K562 (cell line): ENCODE measurements at regions not wholly inside any gene's neighbourhood (a gene's known extent, or its start where the extent isn't known, plus 50 kb on each side); places are given as distances from the start of the nearest gene placed in this dataset.

Source experiments
- ATAC-seq: fragments of 200-7000 bp; cut with Tn5 transposase; 3 replicates; pipeline ENCODE4 v1.9.1; 2020; ENCODE audit warnings: moderate library complexity
- BruUV-seq: library from RNA; stranded (reverse); fragments of 400-500 nt; replicated peaks from 2 replicates; lab custom pipeline; 2021; lab: Mats Ljungman, UMichigan
- CTCF ChIA-PET: fragments of 300-600 bp; formaldehyde crosslinking; extraction: SDS; loops from one replicate; lab custom pipeline; 2021; ENCODE audit warnings: low intra/inter-chr PET ratio; lab: Yijun Ruan, JAX
- POLR2A ChIA-PET: fragments of 300-600, 350-650 bp; sonication (Branson Sonifier 250); formaldehyde crosslinking; extraction: SDS; loops from one replicate; lab custom pipeline; 2021; ENCODE audit warnings: antibody characterized with exemption, inconsistent platforms; lab: Yijun Ruan, JAX
- DNase-seq, 4 experiments: peaks; one replicate each; pipeline versions ENCODE4 v3.0.0 to v3.0.0-alpha.2; 2011 to 2018; ENCODE audit warnings: low spot score in 3 of 4, mixed read lengths in 3 of 4; ENCODE audit errors: extremely low read depth in 1 of 4
- FAIRE-seq: peaks from 2 replicates; lab custom pipeline; 2011; peaks lifted over from hg19 to GRCh38; lab: Jason Lieb, UNC
- H2AFZ ChIP-seq: 2 replicates; pipeline ENCODE4 v1.6.0; 2011; ENCODE audit warnings: low read depth, low read length, control low read depth, inconsistent platforms
- H3K27ac ChIP-seq: fragments of 200-600 bp; 3 replicates; pipeline ENCODE4 v1.8.0; 2011; ENCODE audit warnings: low read depth, mild to moderate bottlenecking, control low read depth, inconsistent platforms, low read length, moderate library complexity, mixed read lengths; ENCODE audit errors: extremely low read depth
- H3K27me3 ChIP-seq, 2 experiments: fragments of 300-600 bp in 1 of 2; 2 replicates in 1 of 2; 3 replicates in 1 of 2; pipeline versions ENCODE4 v1.6.0 to v1.8.0; 2011; ENCODE audit warnings: inconsistent platforms in 2 of 2, low read length in 2 of 2, mild to moderate bottlenecking in 1 of 2, mixed read lengths in 1 of 2, moderate library complexity in 1 of 2; ENCODE audit not compliant: control insufficient read depth in 2 of 2, insufficient read depth in 2 of 2
- H3K36me3 ChIP-seq: fragments of 300-600 bp; 3 replicates; pipeline ENCODE4 v1.8.0; 2011; ENCODE audit warnings: mild to moderate bottlenecking, low read length, inconsistent platforms; ENCODE audit not compliant: control insufficient read depth, insufficient read depth
- H3K4me1 ChIP-seq, 2 experiments: fragments of 200-600 bp in 1 of 2; replicated peaks in 1 of 2; 2 replicates in 1 of 2; 3 replicates in 1 of 2; pipeline versions ENCODE4 v1.5.1 to v1.8.0; 2011; ENCODE audit warnings: inconsistent platforms in 2 of 2, low read length in 2 of 2, mild to moderate bottlenecking in 1 of 2, mixed read lengths in 1 of 2, moderate library complexity in 1 of 2; ENCODE audit not compliant: control insufficient read depth in 2 of 2, insufficient read depth in 2 of 2
- H3K4me2 ChIP-seq: 2 replicates; pipeline ENCODE4 v1.6.1; 2011; ENCODE audit warnings: low read length, control low read depth, inconsistent platforms, mixed read lengths; ENCODE audit not compliant: insufficient read depth
- H3K4me3 ChIP-seq: fragments of 200-600 bp; sonication (generic), shearing (Covaris generic); 2 replicates; pipeline ENCODE4 v1.5.1; 2016; ENCODE audit warnings: control low read depth, inconsistent platforms
- H3K79me2 ChIP-seq: fragments of 200-600 bp; 3 replicates; pipeline ENCODE4 v1.8.0; 2011; ENCODE audit warnings: low read length, inconsistent platforms; ENCODE audit not compliant: control insufficient read depth, insufficient read depth
- H3K9ac ChIP-seq, 2 experiments: 2 replicates each; pipeline versions ENCODE4 v1.6.0 to v1.6.1; 2011; ENCODE audit warnings: low read depth in 2 of 2, low read length in 2 of 2, control low read depth in 1 of 2, inconsistent platforms in 1 of 2, mild to moderate bottlenecking in 1 of 2, mixed read lengths in 1 of 2; ENCODE audit not compliant: insufficient read depth in 1 of 2
- H3K9me1 ChIP-seq: one replicate; pipeline ENCODE4 v1.6.0; 2011; ENCODE audit warnings: inconsistent platforms, mild to moderate bottlenecking, low read length, moderate library complexity; ENCODE audit not compliant: control insufficient read depth, insufficient read depth
- H3K9me3 ChIP-seq: replicated peaks from 2 replicates; pipeline ENCODE4 v1.5.1; 2011; ENCODE audit warnings: low read depth, low read length, inconsistent platforms; ENCODE audit not compliant: control insufficient read depth, insufficient read depth
- H4K20me1 ChIP-seq: replicated peaks from 2 replicates; pipeline ENCODE4 v1.6.1; 2011; ENCODE audit warnings: low read length, inconsistent platforms, mixed read lengths; ENCODE audit not compliant: control insufficient read depth, insufficient read depth
- ILF3 ChIP-seq: fragments of 450-650 bp; IDR thresholded peaks from 2 replicates; pipeline ENCODE4 v1.6.1; 2018; ENCODE audit warnings: antibody characterized with exemption, mild to moderate bottlenecking, moderate library complexity, borderline replicate concordance
- MEF2A ChIP-seq: IDR thresholded peaks from 2 replicates; pipeline ENCODE4 v1.6.1; 2011; ENCODE audit warnings: low read depth, mild to moderate bottlenecking, low read length, moderate library complexity; ENCODE audit not compliant: control insufficient read depth
- POLR2G ChIP-seq: fragments of 200-400 bp; formaldehyde crosslinking; IDR thresholded peaks from 2 replicates; pipeline ENCODE4 v1.6.1; 2017; ENCODE audit warnings: low read depth, mild to moderate bottlenecking, antibody characterized with exemption, low read length, moderate library complexity
- RBM25 ChIP-seq: fragments of 200-400 bp; formaldehyde crosslinking; IDR thresholded peaks from 2 replicates; pipeline ENCODE4 v1.6.1; 2018; ENCODE audit warnings: low read length, low read depth, moderate library complexity; ENCODE audit not compliant: severe bottlenecking
- ZNF12 ChIP-seq: sonication (generic); formaldehyde crosslinking; IDR thresholded peaks from 2 replicates; pipeline ENCODE4 v1.4.0; 2020; ENCODE audit warnings: mild to moderate bottlenecking, missing genetic modification reagents
- ZNF146 ChIP-seq: IDR thresholded peaks from one replicate; pipeline ENCODE4 v1.6.1; 2018; ENCODE audit warnings: missing compliant biosample characterization; ENCODE audit not compliant: unreplicated experiment
- ZNF384 ChIP-seq: IDR thresholded peaks from 2 replicates; pipeline ENCODE4 v1.6.1; 2012; ENCODE audit warnings: low read depth, low read length, improper control_type of control experiment
- WGBS: fragments of 100-300 bp; shearing (Covaris generic); methylation state at CpG from one replicate; pipeline ENCODE4 v1.1.6; 2016; ENCODE audit warnings: low coverage, mixed read lengths; ENCODE audit not compliant: insufficient coverage; ENCODE audit errors: missing lambda C conversion rate; 5-methylcytosine and 5-hydroxymethylcytosine counted together
- in situ Hi-C: fragments of 300-500 bp; cut with MboI; formaldehyde crosslinking; loops from 4 replicates; pipeline ENCODE4 v1.15.0; 2018; ENCODE audit warnings: inconsistent platforms, mixed read lengths
- intact Hi-C: fragments of 100-400 bp; cut with micrococcal nuclease; formaldehyde crosslinking; loops from 2 replicates; pipeline ENCODE4 v1.14.2; 2022
- TF ChIP-seq, protein P1 (sequence below): fragments of 250-450 bp; sonication (Bioruptor Pico); IDR thresholded peaks from 2 replicates; pipeline ENCODE4 v1.8.0; 2022; ENCODE audit warnings: inconsistent platforms, mild to moderate bottlenecking, moderate library complexity, borderline replicate concordance
- TF ChIP-seq, protein P2 (sequence below): fragments of 200-800 bp; sonication (Bioruptor generic); IDR thresholded peaks from 2 replicates; pipeline ENCODE4 v1.6.1; 2016; ENCODE audit warnings: missing genetic modification characterization, missing compliant biosample characterization

DNA sequence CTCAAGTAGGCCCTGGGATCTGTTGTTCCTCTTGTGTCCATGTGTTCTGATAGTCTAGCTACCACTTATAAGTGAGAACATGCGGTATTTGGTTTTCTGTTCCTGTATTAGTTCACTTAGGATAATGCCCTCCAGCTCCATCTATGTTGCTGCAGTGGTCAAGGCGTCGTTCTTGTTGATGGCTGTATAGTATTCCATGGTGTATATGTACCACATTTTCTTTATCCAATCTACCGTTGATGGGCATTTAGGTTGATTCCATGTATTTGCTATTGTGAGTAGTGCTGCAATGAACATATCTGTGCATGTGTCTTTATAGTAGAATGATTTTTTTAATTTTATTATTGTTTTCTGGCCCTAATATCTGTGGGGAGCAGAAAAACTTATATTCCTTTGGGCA, 74.3 kb downstream of the MAT2B start:
- no peaks in the 10 kb centered on the region for H4K20me1 ChIP-seq
- H3K27ac ChIP-seq = no peak overlapping the region
- no peak for DNase-seq
- ATAC-seq = no peak
- H3K79me2 ChIP-seq = no peaks in the 10 kb centered on the region
- H3K9me3 ChIP-seq = no peaks in the 10 kb centered on the region
- H3K4me2 ChIP-seq = no peak overlapping the region
- H2AFZ ChIP-seq = no peak overlapping the region
- no peaks in the 10 kb centered on the region for H3K27me3 ChIP-seq
- BruUV-seq = no TSS peak
- no peak for FAIRE-seq
- intact Hi-C loops = no loop called here
- 0% methylated on average over 4 of the region's 4 CpGs for WGBS
- no peaks in the 10 kb centered on the region for H3K4me1 ChIP-seq
- H3K9ac ChIP-seq = no peak overlapping the region
- CTCF ChIA-PET = no interaction called here
- TF ChIP-seq ZNF146 (CRISPR knock-in tag) = peak; percentile 76
- TF ChIP-seq, protein P1, sequence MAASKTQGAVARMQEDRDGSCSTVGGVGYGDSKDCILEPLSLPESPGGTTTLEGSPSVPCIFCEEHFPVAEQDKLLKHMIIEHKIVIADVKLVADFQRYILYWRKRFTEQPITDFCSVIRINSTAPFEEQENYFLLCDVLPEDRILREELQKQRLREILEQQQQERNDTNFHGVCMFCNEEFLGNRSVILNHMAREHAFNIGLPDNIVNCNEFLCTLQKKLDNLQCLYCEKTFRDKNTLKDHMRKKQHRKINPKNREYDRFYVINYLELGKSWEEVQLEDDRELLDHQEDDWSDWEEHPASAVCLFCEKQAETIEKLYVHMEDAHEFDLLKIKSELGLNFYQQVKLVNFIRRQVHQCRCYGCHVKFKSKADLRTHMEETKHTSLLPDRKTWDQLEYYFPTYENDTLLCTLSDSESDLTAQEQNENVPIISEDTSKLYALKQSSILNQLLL = no peak
- no peak for TF ChIP-seq POLR2G
- TF ChIP-seq MEF2A = no peak
- TF ChIP-seq ZNF384 = no peak
- no peak for TF ChIP-seq ILF3
- TF ChIP-seq ZNF12 (CRISPR knock-in tag) = no peak
- TF ChIP-seq, protein P2, sequence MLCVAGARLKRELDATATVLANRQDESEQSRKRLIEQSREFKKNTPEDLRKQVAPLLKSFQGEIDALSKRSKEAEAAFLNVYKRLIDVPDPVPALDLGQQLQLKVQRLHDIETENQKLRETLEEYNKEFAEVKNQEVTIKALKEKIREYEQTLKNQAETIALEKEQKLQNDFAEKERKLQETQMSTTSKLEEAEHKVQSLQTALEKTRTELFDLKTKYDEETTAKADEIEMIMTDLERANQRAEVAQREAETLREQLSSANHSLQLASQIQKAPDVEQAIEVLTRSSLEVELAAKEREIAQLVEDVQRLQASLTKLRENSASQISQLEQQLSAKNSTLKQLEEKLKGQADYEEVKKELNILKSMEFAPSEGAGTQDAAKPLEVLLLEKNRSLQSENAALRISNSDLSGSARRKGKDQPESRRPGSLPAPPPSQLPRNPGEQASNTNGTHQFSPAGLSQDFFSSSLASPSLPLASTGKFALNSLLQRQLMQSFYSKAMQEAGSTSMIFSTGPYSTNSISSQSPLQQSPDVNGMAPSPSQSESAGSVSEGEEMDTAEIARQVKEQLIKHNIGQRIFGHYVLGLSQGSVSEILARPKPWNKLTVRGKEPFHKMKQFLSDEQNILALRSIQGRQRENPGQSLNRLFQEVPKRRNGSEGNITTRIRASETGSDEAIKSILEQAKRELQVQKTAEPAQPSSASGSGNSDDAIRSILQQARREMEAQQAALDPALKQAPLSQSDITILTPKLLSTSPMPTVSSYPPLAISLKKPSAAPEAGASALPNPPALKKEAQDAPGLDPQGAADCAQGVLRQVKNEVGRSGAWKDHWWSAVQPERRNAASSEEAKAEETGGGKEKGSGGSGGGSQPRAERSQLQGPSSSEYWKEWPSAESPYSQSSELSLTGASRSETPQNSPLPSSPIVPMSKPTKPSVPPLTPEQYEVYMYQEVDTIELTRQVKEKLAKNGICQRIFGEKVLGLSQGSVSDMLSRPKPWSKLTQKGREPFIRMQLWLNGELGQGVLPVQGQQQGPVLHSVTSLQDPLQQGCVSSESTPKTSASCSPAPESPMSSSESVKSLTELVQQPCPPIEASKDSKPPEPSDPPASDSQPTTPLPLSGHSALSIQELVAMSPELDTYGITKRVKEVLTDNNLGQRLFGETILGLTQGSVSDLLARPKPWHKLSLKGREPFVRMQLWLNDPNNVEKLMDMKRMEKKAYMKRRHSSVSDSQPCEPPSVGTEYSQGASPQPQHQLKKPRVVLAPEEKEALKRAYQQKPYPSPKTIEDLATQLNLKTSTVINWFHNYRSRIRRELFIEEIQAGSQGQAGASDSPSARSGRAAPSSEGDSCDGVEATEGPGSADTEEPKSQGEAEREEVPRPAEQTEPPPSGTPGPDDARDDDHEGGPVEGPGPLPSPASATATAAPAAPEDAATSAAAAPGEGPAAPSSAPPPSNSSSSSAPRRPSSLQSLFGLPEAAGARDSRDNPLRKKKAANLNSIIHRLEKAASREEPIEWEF (CRISPR knock-in tag) = no peak
- peak; percentile 12 for TF ChIP-seq RBM25
- TF ChIP-seq, all 486 proteins: peak for 2
- Histone ChIP-seq H3K4me3 (no peak overlapping the region), H3K36me3 (no peaks in the 10 kb centered on the region), H3K9me1 (no peaks in the 10 kb centered on the region)
- POLR2A ChIA-PET = no interaction called here
- in situ Hi-C loops = no loop called here
